ENCODE measurements at regions not wholly inside any gene's neighbourhood (a gene's known extent, or its start where the extent isn't known, plus 50 kb on each side); places are given as distances from the start of the nearest gene placed in this dataset.

DNA sequence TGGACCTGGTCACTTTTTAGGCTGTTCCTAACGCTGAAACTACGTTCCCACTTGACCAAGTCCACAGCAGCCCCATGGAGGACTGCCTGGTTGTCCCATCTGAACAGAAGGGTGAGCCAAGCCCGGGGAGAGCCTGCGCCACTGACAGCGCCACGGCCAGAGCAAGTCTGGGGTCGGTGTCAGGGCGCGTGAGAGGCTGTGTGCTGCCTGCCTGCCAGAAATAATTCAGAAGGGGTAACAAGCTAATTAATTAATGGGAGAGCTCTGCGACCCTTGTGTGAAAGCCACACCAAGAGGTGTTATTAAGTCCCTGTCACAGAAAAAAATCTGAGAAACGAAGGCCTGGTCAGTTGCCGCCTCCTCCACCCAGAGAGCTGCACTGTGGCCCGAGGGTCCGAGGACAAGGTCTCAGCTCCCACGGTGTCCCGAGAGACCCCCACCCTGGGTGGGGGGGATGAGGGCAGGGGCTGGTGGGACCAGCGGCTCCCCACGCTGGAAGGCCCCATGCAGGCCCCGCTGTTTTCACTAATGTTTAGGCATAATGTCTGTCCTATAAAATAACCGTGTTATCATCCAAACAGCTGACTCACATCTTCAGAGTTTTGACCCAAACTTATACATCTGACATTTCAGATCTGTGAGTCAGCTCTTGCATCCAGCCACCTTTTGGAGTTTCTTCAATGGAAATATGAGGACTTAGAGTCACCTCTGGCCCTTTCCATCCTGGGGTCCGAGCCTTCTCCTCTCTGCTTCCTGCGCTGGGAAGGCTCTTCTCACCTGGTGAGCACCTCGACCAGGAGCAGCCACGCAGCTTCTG is 58.5 kb downstream of the DLL1 start:
- no peak overlapping the region for H3K4me3 Mint-ChIP-seq
- H3K4me1 Mint-ChIP-seq (ENCODE audit: low read depth): no peaks in the 10 kb centered on the region
- no peaks in the 10 kb centered on the region for H3K9me3 Mint-ChIP-seq
- peaks cover 4% of the 10 kb centered on the region for H3K27me3 Mint-ChIP-seq
- intact Hi-C loops (cut with micrococcal nuclease): no loop called here
- H3K36me3 Mint-ChIP-seq (ENCODE audit: low read depth): no peaks in the 10 kb centered on the region
- H3K27ac Mint-ChIP-seq: no peak overlapping the region

DNA sequence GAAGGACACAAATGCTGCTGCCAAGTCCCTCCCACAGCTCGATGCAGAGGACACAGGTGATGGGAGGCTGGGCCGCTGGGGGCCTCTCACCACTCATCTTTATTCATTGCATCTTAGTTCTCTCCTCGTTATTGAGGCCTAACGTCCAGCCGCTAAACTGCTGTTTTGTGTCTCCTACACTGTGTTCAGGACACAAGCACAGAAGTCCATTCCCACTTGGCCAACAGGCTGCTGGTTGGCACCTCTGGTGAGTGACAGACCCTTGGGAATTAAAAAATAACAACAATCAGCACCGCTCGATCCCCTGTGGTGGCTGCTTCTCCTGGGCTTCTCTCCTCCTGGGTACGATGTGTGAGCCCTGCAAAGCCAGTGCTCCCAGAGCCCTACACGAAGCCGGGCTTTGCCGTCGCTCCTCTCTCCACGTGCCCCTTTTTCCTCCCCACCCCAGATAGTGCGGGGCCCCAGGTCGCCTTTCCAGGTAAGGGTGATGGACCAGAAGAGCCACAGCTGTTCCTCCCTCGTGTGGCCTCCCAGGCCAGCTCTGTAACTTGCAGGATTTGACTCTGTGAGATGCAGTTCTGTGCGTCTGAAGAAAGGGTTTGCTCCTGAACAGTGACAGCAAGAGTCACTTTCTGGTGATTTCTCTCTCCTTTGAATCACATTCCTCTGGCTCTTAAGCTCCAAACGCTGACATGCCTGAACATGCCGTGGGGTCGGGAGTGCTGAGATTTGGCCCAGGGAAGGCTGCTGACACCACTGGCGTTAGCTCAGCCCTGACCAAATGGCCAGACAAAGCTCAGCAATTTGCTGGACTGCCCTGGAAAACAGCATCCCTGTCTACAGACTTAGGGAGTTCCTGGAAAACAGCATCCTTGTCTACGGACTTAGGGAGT is 59.3 kb downstream of the DLL1 start:
- intact Hi-C loops (cut with micrococcal nuclease): no loop called here
- Mint-ChIP-seq H3K36me3 (ENCODE audit: low read depth) (no peaks in the 10 kb centered on the region), H3K4me3 (no peak overlapping the region), H3K9me3 (no peaks in the 10 kb centered on the region), H3K4me1 (ENCODE audit: low read depth) (no peaks in the 10 kb centered on the region), H3K27me3 (peaks cover 4% of the 10 kb centered on the region), H3K27ac (no peak overlapping the region)

DNA sequence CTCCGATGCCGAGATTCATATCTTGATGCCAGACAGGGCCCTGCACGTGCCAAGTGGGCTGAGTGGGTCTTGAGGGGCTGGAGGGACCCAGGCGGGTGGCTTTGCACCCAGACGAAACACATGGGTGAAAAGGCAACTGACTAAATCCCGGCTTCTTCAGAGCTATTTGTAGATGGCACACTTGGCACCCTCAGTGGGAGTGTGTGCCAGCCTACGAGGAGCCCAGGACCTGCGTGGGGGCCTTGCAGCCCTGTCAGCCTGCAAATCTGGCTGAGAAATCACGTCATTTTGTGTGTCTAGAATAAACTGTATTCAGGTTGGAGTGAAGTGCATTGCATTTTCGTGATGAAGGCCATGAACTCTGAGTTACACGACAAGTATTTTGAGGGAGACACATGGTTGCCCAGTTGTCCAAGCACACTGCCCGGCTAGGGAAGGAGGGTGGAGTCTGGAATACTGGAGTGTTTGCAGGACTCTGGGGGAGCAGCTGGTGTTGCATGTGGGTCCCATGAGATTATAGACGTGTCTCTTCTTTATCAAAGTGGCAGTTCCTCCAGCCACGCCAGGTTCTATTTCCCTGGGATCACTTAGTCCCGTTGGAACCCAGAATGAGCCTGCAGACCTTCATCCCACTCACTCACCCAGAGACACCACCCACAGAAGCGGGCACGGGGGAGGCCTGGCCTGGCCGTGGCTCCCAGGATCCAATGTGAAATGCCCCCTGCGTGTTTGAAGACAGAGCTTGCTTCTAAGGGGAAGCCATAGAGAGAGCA is 60.2 kb downstream of the DLL1 start:
- Mint-ChIP-seq H3K27me3 (peaks cover 1% of the 10 kb centered on the region), H3K4me1 (ENCODE audit: low read depth) (peaks cover 7% of the 10 kb centered on the region), H3K4me3 (no peak overlapping the region)

DNA sequence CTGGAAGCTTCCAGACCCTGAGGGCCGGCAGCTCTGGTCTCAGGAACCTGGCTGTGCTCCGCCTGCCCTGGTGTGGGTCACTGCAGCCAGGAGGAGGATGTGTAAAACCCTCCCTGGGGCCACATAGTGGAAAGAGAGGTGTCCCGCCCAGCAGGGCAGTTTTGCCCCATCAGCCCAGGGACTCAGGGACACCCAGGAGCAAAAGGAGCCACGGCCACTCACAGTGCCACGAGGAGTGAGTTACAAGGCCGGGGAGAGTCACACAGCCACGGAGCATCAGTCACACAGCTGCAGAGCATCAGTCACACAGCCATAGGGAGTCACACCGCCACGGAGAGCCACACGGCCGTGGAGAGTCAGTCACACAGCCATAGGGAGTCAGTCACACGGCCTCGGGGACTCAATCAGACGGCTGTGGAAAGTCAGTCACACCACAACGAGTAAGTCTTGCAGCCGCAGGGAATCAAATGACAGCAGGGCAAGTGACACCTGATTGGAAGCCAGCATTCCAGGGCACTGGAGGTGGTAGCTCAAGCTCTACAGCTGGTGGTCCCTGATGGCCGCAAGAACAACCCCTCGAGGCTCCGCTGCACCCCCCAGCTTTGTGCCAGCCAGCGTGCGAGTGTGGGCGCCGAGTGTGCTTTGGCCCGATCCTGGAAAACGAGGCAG is 60.9 kb downstream of the DLL1 start:
- H3K27ac Mint-ChIP-seq: no peak overlapping the region
- H3K9me3 Mint-ChIP-seq: no peaks in the 10 kb centered on the region
- H3K36me3 Mint-ChIP-seq (ENCODE audit: low read depth): no peaks in the 10 kb centered on the region
- intact Hi-C loops (cut with micrococcal nuclease): no loop called here
- no peak overlapping the region for H3K4me3 Mint-ChIP-seq
- H3K27me3 Mint-ChIP-seq: peaks cover 4% of the 10 kb centered on the region
- H3K4me1 Mint-ChIP-seq (ENCODE audit: low read depth): peaks cover 14% of the 10 kb centered on the region

More for the DNA sequence above, 60.2 kb downstream of the DLL1 start:
- intact Hi-C loops (cut with micrococcal nuclease): no loop called here
- Mint-ChIP-seq H3K36me3 (ENCODE audit: low read depth) (no peaks in the 10 kb centered on the region), H3K9me3 (no peaks in the 10 kb centered on the region), H3K27ac (no peak overlapping the region)

DNA sequence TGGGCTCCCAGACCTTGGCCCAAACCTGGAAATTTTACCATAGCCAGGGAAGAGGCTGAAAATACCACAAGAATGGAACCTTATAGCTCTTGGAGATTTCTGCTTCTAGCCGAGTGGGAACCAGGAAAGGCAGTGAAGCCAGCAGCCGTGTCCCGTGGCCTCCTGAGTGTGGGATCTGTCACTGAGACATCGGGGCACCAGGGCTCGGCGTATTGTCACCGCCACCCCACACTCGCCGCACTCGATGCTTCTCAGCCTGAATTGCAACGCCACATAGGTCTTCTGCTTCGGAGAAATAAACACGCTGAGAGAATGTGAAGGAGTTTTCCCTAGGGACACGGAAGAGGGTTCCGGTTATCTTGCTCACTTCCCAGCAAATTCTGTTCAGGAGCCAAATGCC is 61.5 kb downstream of the DLL1 start:
- Mint-ChIP-seq H3K4me1 (ENCODE audit: low read depth) (peaks cover 20% of the 10 kb centered on the region), H3K36me3 (ENCODE audit: low read depth) (no peaks in the 10 kb centered on the region), H3K27me3 (peaks cover 5% of the 10 kb centered on the region), H3K9me3 (no peaks in the 10 kb centered on the region), H3K27ac (no peak overlapping the region), H3K4me3 (no peak overlapping the region)
- intact Hi-C loops (cut with micrococcal nuclease): no loop called here

DNA sequence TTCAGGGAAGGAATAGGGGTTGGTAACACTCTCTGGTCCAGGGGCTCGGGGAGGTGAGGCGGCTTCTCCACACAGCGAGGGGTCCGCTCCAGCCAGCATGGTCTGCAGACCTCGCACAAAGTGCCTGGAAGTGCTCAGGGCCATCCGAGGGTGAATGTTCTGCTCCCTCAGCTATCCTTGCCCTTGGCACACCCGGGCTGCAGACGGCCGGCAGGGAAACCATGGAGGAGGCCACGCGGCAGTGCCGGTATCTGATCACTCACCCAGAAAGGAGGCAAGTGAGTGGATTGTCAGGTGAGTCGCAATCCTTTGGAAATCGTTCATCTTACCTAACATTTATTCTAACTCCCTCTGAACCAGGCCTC is 62.0 kb downstream of the DLL1 start:
- Mint-ChIP-seq H3K4me1 (ENCODE audit: low read depth) (peaks cover 20% of the 10 kb centered on the region), H3K36me3 (ENCODE audit: low read depth) (no peaks in the 10 kb centered on the region), H3K9me3 (no peaks in the 10 kb centered on the region), H3K4me3 (no peak overlapping the region), H3K27me3 (peaks cover 5% of the 10 kb centered on the region), H3K27ac (no peak overlapping the region)
- intact Hi-C loops (cut with micrococcal nuclease): no loop called here

DNA sequence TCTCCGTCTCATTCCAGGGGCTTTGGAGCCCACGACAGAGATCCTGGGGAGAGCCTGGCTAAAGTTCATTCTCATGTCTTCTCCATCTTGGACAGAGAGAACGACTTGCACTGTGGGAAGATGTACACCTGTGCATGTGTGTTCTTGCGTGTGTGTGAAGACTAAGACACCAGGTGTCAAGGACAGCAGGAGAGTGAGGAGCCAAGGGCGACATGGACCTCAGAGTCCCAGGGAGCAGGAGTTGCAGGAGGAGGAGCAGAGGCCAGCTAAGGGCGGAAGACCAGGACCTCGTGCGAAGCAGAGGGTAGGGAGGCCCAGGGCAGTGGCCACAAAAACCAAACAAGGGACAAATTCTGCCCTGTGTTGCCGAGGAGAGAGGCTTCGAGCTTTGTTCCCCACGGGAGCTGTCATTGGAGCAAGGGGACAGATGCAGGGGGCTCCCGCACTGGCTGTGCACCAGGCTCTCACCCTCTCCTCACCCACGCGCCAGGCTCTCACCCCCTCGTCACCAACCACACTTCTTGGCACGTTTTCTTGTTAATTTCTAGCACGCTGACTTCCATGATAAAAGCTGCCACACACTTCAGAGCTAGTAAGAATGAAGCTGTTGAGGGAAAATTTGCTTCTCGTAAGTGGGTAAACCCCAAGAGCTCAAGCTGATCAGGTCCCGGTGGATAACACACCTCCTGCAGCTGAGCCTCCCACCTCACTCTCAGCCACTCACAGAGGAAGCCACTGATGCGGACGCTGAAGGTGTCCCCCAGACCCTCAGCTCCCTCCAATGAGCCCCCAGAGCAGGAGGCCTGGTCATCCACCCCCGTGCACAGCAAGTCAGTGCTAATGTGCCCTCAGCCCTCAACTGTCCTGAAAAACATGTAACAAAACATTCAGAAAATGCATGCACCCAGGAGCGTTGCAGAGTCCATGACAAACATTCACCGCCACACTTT is 62.6 kb downstream of the DLL1 start:
- H3K4me1 Mint-ChIP-seq (ENCODE audit: low read depth): peaks cover 22% of the 10 kb centered on the region
- intact Hi-C loops (cut with micrococcal nuclease): no loop called here
- H3K36me3 Mint-ChIP-seq (ENCODE audit: low read depth): no peaks in the 10 kb centered on the region
- H3K27me3 Mint-ChIP-seq: peaks cover 8% of the 10 kb centered on the region
- H3K4me3 Mint-ChIP-seq: no peak overlapping the region
- no peak overlapping the region for H3K27ac Mint-ChIP-seq
- H3K9me3 Mint-ChIP-seq: no peaks in the 10 kb centered on the region

DNA sequence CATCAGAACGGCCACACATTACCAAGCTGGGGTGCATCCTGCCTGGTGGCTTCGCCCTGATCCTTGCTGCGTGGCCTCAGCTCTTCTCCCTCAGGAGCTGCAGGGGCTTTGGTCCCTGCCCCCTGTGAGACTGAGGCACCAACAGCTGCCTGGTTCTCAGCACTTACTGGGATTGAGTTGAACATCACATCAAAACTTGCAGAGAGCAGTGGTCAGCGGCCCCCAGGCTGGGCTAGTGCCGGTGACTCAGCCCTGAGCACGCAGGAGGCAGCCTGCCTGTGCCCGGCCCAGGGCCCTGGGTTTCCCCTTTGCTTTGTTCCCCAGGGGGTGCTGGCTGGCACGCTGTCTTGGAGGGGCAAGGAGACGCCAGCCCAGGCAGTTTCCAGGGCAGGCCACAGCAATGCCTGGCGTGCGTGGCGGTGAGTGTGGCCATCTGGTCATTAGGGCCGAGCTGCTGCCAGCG is 63.3 kb downstream of the DLL1 start:
- peaks cover 15% of the 10 kb centered on the region for H3K27me3 Mint-ChIP-seq
- H3K27ac Mint-ChIP-seq: no peak overlapping the region
- no peaks in the 10 kb centered on the region for H3K9me3 Mint-ChIP-seq
- intact Hi-C loops (cut with micrococcal nuclease): no loop called here
- H3K4me3 Mint-ChIP-seq: no peak overlapping the region
- H3K36me3 Mint-ChIP-seq (ENCODE audit: low read depth): no peaks in the 10 kb centered on the region
- peaks cover 29% of the 10 kb centered on the region for H3K4me1 Mint-ChIP-seq (ENCODE audit: low read depth)

DNA sequence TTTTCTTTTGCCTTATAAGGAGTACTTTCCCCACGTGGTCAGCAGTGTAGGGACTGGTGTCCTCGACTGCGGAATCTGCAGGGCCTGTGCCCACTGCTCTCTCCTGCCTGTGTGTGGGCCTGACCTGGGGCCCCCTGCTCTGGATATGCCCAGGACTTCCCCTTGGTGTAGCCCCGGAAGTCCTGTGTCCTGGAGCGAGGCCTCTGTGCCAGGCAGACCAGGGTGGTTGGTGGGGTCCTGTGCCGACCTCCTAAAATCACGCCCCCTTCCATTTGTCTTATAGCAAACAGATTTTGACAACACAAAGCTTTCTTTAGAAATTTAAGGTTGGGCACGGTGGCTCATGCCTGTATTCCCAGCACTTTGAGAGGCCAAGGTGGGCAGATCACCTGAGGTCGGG is 64.2 kb downstream of the DLL1 start:
- H3K4me1 Mint-ChIP-seq (ENCODE audit: low read depth): peaks cover 30% of the 10 kb centered on the region
- intact Hi-C loops (cut with micrococcal nuclease): no loop called here
- H3K27ac Mint-ChIP-seq: no peak overlapping the region
- no peaks in the 10 kb centered on the region for H3K36me3 Mint-ChIP-seq (ENCODE audit: low read depth)
- H3K4me3 Mint-ChIP-seq: no peak overlapping the region
- no peaks in the 10 kb centered on the region for H3K9me3 Mint-ChIP-seq
- peaks cover 24% of the 10 kb centered on the region for H3K27me3 Mint-ChIP-seq

DNA sequence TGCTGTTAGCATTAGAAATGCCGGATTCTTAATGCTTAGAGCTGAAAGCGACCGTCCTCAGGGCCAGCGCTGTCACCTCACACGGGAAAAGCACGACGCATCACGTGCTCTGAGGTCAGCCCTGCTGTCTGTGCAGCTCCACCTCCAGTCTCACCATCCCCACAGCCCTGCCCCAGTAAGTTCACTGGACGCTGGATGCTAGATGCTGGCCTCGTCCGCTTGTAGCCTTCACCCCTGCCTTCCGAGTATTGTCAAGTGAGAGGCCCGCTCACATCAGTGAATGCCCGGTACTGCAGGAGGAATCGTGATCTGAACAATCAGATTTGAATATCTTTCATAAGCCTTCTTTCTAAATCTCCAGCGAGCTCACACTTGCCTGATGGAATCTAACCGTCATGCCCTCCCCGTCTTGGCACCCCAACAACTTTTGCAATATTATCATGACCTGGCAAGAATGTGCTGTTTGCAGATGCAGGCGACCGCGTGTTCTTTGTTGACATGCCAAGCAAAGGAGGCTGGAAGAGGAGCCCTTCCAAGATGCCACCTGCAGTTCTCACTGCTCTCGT is 64.9 kb downstream of the DLL1 start:
- intact Hi-C loops (cut with micrococcal nuclease): no loop called here
- no peaks in the 10 kb centered on the region for H3K36me3 Mint-ChIP-seq (ENCODE audit: low read depth)

DNA sequence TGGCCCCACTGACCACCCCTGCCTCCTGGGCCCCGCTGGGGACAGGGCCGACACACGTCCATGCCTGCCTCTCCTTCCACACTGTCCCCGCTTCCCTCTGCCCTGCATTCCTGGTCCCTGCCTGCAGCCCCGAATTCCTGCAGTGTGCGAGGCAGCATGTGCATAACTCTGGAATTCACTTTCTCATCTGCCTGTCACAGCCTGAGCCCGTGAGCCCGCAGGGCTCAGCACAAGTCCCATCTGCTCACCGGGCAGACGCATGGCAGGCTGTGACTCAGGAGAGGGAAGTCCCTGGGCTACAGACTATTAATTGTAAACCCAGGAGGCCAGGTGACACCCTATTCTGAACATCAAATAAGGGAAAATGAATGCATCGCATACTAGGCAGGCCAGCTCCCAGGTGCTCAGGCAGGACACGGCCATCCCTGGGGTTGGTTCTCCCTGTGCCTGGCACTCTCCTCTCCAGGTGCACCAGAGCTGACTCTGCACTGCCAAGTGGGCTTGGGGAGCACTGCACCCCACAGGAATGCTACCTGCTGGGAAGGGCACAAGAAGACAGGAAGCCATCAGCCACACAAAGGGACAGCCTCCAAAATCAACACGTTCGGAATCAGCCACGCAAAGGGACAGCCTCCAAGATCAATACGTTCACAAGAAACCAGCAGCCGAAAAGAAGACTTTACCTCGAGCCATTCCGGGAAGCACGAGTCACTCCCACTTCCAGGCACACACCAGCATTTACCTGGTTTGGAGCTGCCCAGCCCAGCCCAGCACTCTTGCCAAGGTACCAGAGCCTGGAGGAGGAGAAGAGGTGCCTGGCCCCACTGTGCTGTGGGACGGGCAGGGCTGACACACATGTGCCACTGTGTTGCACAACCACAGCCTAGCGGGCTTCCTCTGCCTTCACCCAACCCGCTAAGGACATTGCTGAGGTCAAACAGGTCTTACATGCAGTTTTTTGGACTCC is 65.9 kb downstream of the DLL1 start:
- peaks cover 37% of the 10 kb centered on the region for H3K4me1 Mint-ChIP-seq (ENCODE audit: low read depth)
- H3K27me3 Mint-ChIP-seq: peaks cover 28% of the 10 kb centered on the region
- H3K4me3 Mint-ChIP-seq: no peak overlapping the region
- H3K9me3 Mint-ChIP-seq: no peaks in the 10 kb centered on the region
- intact Hi-C loops (cut with micrococcal nuclease): no loop called here
- no peaks in the 10 kb centered on the region for H3K36me3 Mint-ChIP-seq (ENCODE audit: low read depth)
- H3K27ac Mint-ChIP-seq: no peak overlapping the region

More for the DNA sequence above, 64.9 kb downstream of the DLL1 start:
- Mint-ChIP-seq H3K27ac (no peak overlapping the region), H3K27me3 (peaks cover 28% of the 10 kb centered on the region), H3K4me3 (no peak overlapping the region), H3K9me3 (no peaks in the 10 kb centered on the region), H3K4me1 (ENCODE audit: low read depth) (peaks cover 37% of the 10 kb centered on the region)
